ENCODE measurements at regions not wholly inside any gene's neighbourhood (a gene's known extent, or its start where the extent isn't known, plus 50 kb on each side); places are given as distances from the start of the nearest gene placed in this dataset.

- Histone ChIP-seq H4K20me1 (ENCODE audit: insufficient read depth) (no peaks in the 10 kb centered on the region), H3K9me3 (no peaks in the 10 kb centered on the region), H3K79me2 (ENCODE audit: insufficient read depth) (no peaks in the 10 kb centered on the region), H2AFZ (ENCODE audit: low read depth) (no peak overlapping the region), H3K4me3 (ENCODE audit: low read depth in 2 of 2, low read length in 1 of 2) (no peak overlapping the region), H3K4me1 (ENCODE audit: control insufficient read depth in 1 of 2, insufficient read depth in 2 of 2, low read depth in 1 of 2, low read length in 1 of 2) (no peaks in the 10 kb centered on the region), H3K9ac (no peak overlapping the region), H3K27me3 (ENCODE audit: insufficient read depth) (no peaks in the 10 kb centered on the region), H3K36me3 (replicated peaks in 1 of 2; ENCODE audit: control insufficient read depth in 1 of 2, insufficient read depth in 2 of 2, low read length in 1 of 2) (no peaks in the 10 kb centered on the region), H3K27ac (ENCODE audit: low read depth in 2 of 2, low read length in 1 of 2) (no peak overlapping the region), H3K4me2 (no peak overlapping the region), H3F3A (replicated peaks; ENCODE audit: insufficient read depth) (no peaks in the 10 kb centered on the region), H3K9me2 (no peaks in the 10 kb centered on the region)
- no peak for TF ChIP-seq NRF1 (IDR thresholded peaks at IDR 0.05; ENCODE audit: low read depth, low read length)
- no peak for TF ChIP-seq POLR2AphosphoS5 (IDR thresholded peaks at IDR 0.05; ENCODE audit: low read depth, low read length)
- TF ChIP-seq GABPA (IDR thresholded peaks at IDR 0.05; ENCODE audit: low read depth) = no peak
- no peak for TF ChIP-seq CHD2 (IDR thresholded peaks at IDR 0.05; ENCODE audit: low read length, partially characterized antibody)
- TF ChIP-seq RAD21 (IDR thresholded peaks at IDR 0.05; ENCODE audit: low read length) = no peak
- POLR2A ChIA-PET = no interaction called here
- CTCF ChIA-PET = no interaction called here
- no peak for DNase-seq
These were observed 184.5 kb upstream of the CHORDC1 start for GRCh38 chr11:90407350-90407749.

- no peaks in the 10 kb centered on the region for H3K79me2 ChIP-seq (ENCODE audit: insufficient read depth)
- TF ChIP-seq CTCF (IDR thresholded peaks at IDR 0.05) (peak; percentile 22; the same call in 1 of the 2 replicates), FOSL2 (IDR thresholded peaks at IDR 0.05; ENCODE audit: borderline replicate concordance, low read depth) (no peak)
- no peaks in the 10 kb centered on the region for H3K9me2 ChIP-seq
- H4K20me1 ChIP-seq (ENCODE audit: insufficient read depth) = no peaks in the 10 kb centered on the region
- no peak overlapping the region for H3K27ac ChIP-seq (ENCODE audit: low read depth in 2 of 2, low read length in 1 of 2)
- H3K4me1 ChIP-seq (ENCODE audit: control insufficient read depth in 1 of 2, insufficient read depth in 2 of 2, low read depth in 1 of 2, low read length in 1 of 2) = no peaks in the 10 kb centered on the region
- no peak overlapping the region for H2AFZ ChIP-seq (ENCODE audit: low read depth)
- H3K9me3 ChIP-seq = no peaks in the 10 kb centered on the region
- H3K4me3 ChIP-seq (ENCODE audit: low read depth in 2 of 2, low read length in 1 of 2) = no peak overlapping the region
- no peaks in the 10 kb centered on the region for H3F3A ChIP-seq (replicated peaks; ENCODE audit: insufficient read depth)
- WGBS (ENCODE audit: low lambda C conversion rate) = 67% methylated on average over 1 of the region's 1 CpG
- H3K36me3 ChIP-seq (replicated peaks in 1 of 2; ENCODE audit: control insufficient read depth in 1 of 2, insufficient read depth in 2 of 2, low read length in 1 of 2) = no peaks in the 10 kb centered on the region
- POLR2A ChIA-PET = no interaction called here
- no peak for DNase-seq
- no peaks in the 10 kb centered on the region for H3K27me3 ChIP-seq (ENCODE audit: insufficient read depth)
- CTCF ChIA-PET = no interaction called here
- H3K9ac ChIP-seq = no peak overlapping the region
- no peak overlapping the region for H3K4me2 ChIP-seq
These were observed 169.8 kb upstream of the CHORDC1 start for GRCh38 chr11:90392692-90393091.

- ChIA-PET CTCF (no interaction called here), POLR2A (no interaction called here)
- Histone ChIP-seq H4K20me1 (ENCODE audit: insufficient read depth) (no peaks in the 10 kb centered on the region), H3K79me2 (ENCODE audit: insufficient read depth) (no peaks in the 10 kb centered on the region), H3K27me3 (ENCODE audit: insufficient read depth) (no peaks in the 10 kb centered on the region), H3K4me2 (no peak overlapping the region), H3K27ac (ENCODE audit: low read depth in 2 of 2, low read length in 1 of 2) (no peak overlapping the region), H2AFZ (ENCODE audit: low read depth) (no peak overlapping the region), H3K36me3 (replicated peaks in 1 of 2; ENCODE audit: control insufficient read depth in 1 of 2, insufficient read depth in 2 of 2, low read length in 1 of 2) (no peaks in the 10 kb centered on the region), H3F3A (replicated peaks; ENCODE audit: insufficient read depth) (no peaks in the 10 kb centered on the region), H3K9me2 (no peaks in the 10 kb centered on the region), H3K9me3 (no peaks in the 10 kb centered on the region), H3K4me1 (ENCODE audit: control insufficient read depth in 1 of 2, insufficient read depth in 2 of 2, low read depth in 1 of 2, low read length in 1 of 2) (no peaks in the 10 kb centered on the region), H3K9ac (no peak overlapping the region), H3K4me3 (ENCODE audit: low read depth in 2 of 2, low read length in 1 of 2) (0 out of 4 replicates have a peak overlapping the region, but pooled peaks of 1 of the 2 experiments have one; percentile 6)
- DNase-seq = no peak
- 15% methylated on average over 5 of the region's 7 CpGs for WGBS (ENCODE audit: low lambda C conversion rate)
- TF ChIP-seq RFX5 (IDR thresholded peaks at IDR 0.05; ENCODE audit: low read length) (no peak), FOXM1 (IDR thresholded peaks at IDR 0.05; ENCODE audit: low read depth) (no peak), SMC3 (IDR thresholded peaks at IDR 0.05; ENCODE audit: low read depth, low read length) (no peak), FOXJ3 (CRISPR knock-in tag; IDR thresholded peaks at IDR 0.05) (no peak), TCF12 (IDR thresholded peaks at IDR 0.05) (no peak), USF1 (IDR thresholded peaks at IDR 0.05; ENCODE audit: borderline replicate concordance, low read depth) (no peak), MXI1 (IDR thresholded peaks at IDR 0.05; ENCODE audit: low read depth, low read length) (no peak), PBX3 (IDR thresholded peaks at IDR 0.05) (no peak), TEAD4 (IDR thresholded peaks at IDR 0.05; ENCODE audit: borderline replicate concordance, insufficient read depth) (no peak), ZBTB33 (IDR thresholded peaks at IDR 0.05; ENCODE audit: borderline replicate concordance, low read depth) (no peak), IRF3 (IDR thresholded peaks at IDR 0.05; ENCODE audit: low read depth, low read length) (no peak)
These were observed 168.9 kb upstream of the CHORDC1 start for GRCh38 chr11:90391756-90392155.

All from SK-N-SH (cell line).